Choroid plexus epithelial cell (primary cell): ENCODE measurements at regions not wholly inside any gene's neighbourhood (a gene's known extent, or its start where the extent isn't known, plus 50 kb on each side); places are given as distances from the start of the nearest gene placed in this dataset.
"Not testable (repeated sequence)": the region's sequence is repeated elsewhere in the genome, so short reads cannot be mapped to it uniquely, and the experiment has no call there.

Experiments
- DNase-seq: peaks from one replicate; pipeline ENCODE4 v3.0.0-alpha.2; 2010; ENCODE audit warnings: low read depth
- H3K4me3 ChIP-seq: 2 replicates; pipeline ENCODE4 v1.5.1; 2011; ENCODE audit warnings: low read depth, mild to moderate bottlenecking, control low read depth, low read length, moderate library complexity
- CTCF ChIP-seq: conservative IDR thresholded peaks from 2 replicates; pipeline ENCODE4 v1.5.1; 2011; ENCODE audit warnings: low read depth, mild to moderate bottlenecking, control low read depth, inconsistent platforms, low read length, moderate library complexity

DNA sequence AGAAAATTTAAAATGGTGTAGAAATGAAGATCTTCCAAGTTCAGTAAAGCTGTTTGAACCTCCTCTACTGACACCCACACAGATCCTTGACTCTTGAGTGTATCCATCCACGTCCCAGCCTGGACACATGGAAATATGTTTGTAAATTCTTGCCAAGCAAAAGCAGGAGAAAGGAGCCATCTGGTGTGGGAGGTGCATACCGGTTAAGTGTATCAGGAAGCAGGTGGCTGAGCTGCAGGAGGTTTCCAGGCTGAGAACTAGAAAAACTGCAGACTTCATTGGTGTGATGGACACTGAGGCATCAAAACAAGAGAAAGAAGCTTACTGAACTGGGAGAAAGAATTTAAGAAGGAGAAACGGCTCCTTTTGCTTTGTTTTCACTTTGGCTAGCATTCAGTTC, 229.9 kb upstream of the GRIK2 start:
- H3K4me3 ChIP-seq = no peak overlapping the region
- DNase-seq = no peak
- TF ChIP-seq CTCF = no peak

DNA sequence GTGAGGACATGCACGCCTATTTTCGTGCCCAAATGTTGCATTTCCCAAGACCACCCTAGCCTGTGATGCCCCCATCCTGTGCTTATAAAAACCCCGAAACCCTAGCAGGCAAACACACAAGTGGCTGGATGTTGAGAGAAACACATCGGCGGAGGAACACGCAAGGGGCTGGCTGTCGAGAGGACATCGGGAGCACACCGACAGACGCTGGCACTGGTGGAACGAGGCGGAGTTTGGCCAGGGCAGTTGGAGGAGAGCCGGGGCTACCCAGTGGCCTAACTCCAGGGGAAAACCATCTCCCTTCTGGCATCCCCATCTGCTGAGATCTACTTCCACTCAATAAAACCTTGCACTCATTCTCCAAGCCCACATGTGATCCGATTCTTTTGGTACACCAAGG, 225.9 kb upstream of the GRIK2 start:
- no peak overlapping the region for H3K4me3 ChIP-seq
- DNase-seq = no peak
- no peak for TF ChIP-seq CTCF

DNA sequence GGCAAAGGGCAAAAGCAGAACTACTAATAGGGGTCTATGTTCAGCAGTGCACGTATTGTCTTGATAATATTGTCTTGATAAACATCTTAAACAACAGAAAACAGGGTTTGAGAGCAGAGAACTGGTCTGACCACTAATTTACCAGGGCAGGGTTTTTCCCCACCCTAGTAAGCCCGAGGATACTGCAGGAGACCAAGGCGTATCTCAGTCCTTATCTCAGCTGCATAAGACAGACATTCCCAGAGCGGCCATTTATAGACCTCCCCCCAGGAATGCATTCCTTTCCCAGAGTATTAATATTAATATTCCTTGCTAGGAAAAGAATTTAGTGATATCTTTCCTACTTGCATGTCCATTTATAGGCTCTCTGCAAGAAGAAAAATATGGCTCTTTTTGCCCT, 222.5 kb upstream of the GRIK2 start:
- DNase-seq, H3K4me3 ChIP-seq: not testable (repeated sequence)

DNA sequence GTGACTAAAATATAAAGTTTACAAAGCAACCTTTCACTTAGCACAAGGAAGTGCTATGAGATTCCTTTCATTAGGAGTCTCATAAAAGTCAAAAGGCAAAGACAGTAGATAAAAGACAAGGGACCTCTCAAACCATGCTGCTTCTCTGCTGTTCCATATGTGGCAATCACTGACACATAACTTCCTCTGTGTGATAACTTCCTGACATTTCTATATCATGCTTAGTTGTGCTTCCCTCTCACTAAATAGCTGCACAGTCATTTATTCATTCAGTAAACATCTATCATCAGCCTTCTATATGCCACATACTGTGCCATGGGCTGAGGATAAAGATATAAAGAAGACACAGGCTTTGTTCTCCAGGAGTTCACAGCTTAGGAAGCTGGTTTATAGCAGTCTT, 214.8 kb upstream of the GRIK2 start:
- H3K4me3 ChIP-seq = no peak overlapping the region
- TF ChIP-seq CTCF = no peak
- peak; percentile 3 for DNase-seq

- no peak for TF ChIP-seq CTCF
- no peak for DNase-seq
Observed at GRCh38 chr6:101181006-101181405, 212.5 kb upstream of the GRIK2 start.

DNA sequence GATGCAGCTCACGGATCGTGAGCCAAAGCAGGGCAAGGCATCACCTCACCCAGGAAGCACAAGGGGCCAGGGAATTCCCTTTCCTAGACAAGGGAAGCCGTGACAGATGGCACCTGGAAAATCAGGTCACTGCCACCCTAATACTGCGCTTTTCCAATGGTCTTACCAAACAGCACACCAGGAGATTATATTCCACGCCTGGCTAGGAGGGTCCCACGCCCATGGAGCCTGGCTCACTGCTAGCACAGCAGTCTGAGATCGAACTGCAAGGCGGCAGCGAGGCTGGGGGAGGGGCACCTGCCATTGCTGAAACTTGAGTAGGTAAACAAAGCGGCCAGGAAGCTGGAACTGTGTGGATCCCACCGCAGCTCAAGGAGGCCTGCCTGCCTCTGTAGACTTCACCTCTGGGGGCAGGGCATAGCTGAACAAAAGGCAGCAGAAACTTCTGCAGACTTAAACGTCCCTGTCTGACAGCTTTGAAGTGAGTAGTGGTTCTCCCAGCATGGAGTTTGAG, 205.2 kb upstream of the GRIK2 start:
- H3K4me3 ChIP-seq, DNase-seq: not testable (repeated sequence)

More at GRCh38 chr6:101181006-101181405, 212.5 kb upstream of the GRIK2 start:
- no peak overlapping the region for H3K4me3 ChIP-seq

GRCh38 chr6:101195588-101195987, 197.9 kb upstream of the GRIK2 start:
- TF ChIP-seq CTCF = no peak
- peak; percentile 71 for DNase-seq
- no peak overlapping the region for H3K4me3 ChIP-seq

GRCh38 chr6:101199441-101199840, 194.1 kb upstream of the GRIK2 start:
- no peak for DNase-seq
- H3K4me3 ChIP-seq = no peak overlapping the region
- no peak for TF ChIP-seq CTCF
